ENCODE measurements at regions not wholly inside any gene's neighbourhood (a gene's known extent, or its start where the extent isn't known, plus 50 kb on each side); places are given as distances from the start of the nearest gene placed in this dataset.

DNA sequence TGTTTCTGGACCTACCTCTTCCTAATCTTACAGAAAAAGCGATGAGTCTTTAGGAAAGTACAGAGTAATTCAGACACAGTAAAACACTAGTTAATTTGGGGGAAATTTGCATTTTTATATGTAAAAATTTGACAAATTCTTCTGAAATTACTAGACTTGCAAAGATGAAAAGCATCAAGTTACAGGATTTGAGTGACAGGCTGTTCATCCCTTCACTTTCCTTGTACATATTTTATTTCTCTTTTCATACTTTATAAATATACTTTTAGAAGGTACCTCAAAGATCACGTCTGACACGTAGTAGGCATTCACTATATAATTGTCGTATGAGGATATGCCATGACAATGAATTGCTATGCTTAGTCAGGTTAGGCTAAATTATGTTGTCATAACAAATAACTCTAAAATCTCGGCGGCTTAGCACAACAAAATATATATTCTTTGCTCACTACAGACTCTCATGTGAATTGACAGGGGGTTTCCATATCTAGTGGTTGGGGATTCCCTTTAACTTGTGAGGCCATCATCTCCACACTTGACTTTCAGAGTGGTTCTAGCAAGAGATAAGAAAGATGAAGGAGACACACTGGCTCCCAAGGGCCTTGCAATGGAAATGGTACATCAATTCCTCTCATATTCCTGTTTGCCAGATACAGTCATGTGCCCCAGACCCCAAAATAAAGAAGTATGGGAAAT, 154.1 kb upstream of the TUT7 start:
- no peak for ATAC-seq
- no peak overlapping the region for H3K27ac Mint-ChIP-seq
- peaks cover 8% of the 10 kb centered on the region for H3K27me3 Mint-ChIP-seq
- no peaks in the 10 kb centered on the region for H3K9me3 Mint-ChIP-seq
- no peak overlapping the region for H3K4me3 Mint-ChIP-seq
- H3K36me3 Mint-ChIP-seq (ENCODE audit: low read depth) = no peaks in the 10 kb centered on the region
- H3K4me1 Mint-ChIP-seq = no peaks in the 10 kb centered on the region
- DNase-seq = no peak

DNA sequence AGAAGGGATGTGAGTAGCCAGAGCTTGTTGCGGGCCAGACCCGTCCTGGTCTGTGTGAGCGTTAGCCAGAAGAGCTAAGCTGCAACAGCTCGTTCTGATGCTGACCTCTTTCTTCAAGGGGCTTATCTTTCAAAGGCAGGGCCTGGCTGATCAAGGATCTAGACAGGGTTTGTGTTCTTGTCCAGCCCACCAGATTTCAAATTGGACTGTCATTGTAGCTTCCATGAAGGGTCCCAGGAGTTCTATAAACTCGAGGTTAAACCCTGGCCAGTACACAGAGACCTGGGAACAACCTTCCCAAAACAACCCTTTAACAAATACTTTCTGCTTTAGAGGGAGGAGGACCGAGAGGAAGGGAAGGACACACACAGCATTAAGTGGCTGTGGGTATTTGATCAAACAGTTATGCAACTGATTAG, 153.0 kb upstream of the TUT7 start:
- no peak for ATAC-seq
- no peak for DNase-seq
- Mint-ChIP-seq H3K27ac (no peak overlapping the region), H3K36me3 (ENCODE audit: low read depth) (no peaks in the 10 kb centered on the region), H3K9me3 (no peaks in the 10 kb centered on the region), H3K4me1 (no peaks in the 10 kb centered on the region), H3K27me3 (peaks cover 10% of the 10 kb centered on the region), H3K4me3 (no peak overlapping the region)

DNA sequence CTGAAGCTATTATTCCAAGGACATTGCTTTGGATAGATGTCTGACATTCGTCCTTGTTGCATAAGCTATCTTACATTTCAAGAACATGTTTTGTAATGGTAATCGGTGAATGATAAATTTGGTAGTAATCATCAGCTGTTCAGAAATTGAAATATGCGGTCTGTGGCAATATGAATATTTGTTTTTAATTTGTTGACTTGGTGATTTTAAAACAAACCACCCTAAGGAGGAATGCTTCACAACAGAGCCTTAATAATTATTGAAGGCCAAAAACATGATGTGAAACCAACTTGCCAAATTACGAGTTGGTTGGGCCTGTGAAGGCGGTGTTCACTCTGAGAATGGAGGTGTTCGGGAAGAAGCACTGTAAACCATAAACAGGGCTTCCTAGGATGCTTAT, 149.7 kb upstream of the TUT7 start:
- Mint-ChIP-seq H3K4me3 (no peak overlapping the region), H3K36me3 (ENCODE audit: low read depth) (no peaks in the 10 kb centered on the region), H3K27me3 (peaks cover 18% of the 10 kb centered on the region), H3K4me1 (no peaks in the 10 kb centered on the region), H3K9me3 (no peaks in the 10 kb centered on the region), H3K27ac (no peak overlapping the region)
- ATAC-seq = no peak
- no peak for DNase-seq

DNA sequence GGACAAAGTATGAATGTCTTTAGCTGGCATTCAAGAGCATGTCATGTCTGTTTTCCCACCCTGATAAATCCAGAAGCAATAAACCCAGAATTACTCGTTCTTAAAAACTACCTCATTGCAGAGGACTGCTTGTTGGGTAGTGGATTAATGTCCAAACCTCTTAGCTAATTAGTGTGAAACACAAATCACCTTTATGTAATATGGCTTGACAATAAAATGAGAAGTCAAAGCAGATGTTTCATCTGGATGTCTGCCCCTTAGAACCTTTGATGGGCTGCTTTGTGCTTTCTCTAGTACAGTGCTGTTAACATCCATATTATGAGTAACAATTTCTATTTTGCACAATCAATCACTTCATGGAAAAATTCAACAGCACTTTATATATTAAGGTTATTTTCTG, 149.1 kb upstream of the TUT7 start:
- DNase-seq (no peak), ATAC-seq (no peak)
- H3K27me3 Mint-ChIP-seq = peaks cover 18% of the 10 kb centered on the region
- no peaks in the 10 kb centered on the region for H3K9me3 Mint-ChIP-seq
- no peaks in the 10 kb centered on the region for H3K4me1 Mint-ChIP-seq
- H3K4me3 Mint-ChIP-seq = no peak overlapping the region
- no peaks in the 10 kb centered on the region for H3K36me3 Mint-ChIP-seq (ENCODE audit: low read depth)
- no peak overlapping the region for H3K27ac Mint-ChIP-seq

DNA sequence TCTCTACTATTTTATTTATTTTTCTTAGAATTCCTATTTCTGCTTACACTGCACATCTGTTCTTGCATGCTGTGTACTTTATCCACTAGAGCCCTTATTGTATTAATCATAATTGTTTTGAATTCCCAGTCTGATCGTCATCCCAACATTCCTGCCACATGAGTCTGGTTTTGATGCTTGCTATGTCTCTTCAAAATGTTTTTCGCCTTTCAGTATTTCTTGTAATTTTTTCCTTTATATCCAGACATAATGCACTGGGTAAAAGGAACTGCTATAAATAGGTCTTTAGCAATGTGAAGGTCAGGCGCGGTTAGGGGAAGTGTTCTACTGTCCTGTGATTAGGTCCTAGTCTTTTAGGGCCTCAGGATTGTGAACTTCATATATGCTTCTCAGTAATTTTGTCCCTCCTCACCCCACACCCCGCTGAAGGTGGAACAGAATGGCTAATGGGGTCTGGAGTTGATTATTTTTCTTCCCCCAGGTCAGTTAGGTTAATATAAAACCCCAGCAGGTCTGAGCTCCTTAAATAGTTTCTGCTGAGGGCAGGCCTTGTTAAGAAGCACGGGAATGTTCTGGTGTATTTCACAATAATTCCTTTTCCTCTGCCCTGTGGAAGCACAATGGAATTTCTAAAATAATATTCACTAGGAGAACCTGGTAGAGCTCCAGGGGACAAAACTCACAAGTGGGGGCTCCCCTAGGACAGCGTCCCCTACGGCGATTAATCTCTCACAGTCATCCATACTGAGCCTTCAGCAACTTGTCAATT, 146.6 kb upstream of the TUT7 start:
- Mint-ChIP-seq H3K27ac (no peak overlapping the region), H3K4me3 (no peak overlapping the region), H3K36me3 (ENCODE audit: low read depth) (no peaks in the 10 kb centered on the region), H3K9me3 (no peaks in the 10 kb centered on the region), H3K4me1 (no peaks in the 10 kb centered on the region), H3K27me3 (peaks cover 17% of the 10 kb centered on the region)
- ATAC-seq (no peak), DNase-seq (no peak)

DNA sequence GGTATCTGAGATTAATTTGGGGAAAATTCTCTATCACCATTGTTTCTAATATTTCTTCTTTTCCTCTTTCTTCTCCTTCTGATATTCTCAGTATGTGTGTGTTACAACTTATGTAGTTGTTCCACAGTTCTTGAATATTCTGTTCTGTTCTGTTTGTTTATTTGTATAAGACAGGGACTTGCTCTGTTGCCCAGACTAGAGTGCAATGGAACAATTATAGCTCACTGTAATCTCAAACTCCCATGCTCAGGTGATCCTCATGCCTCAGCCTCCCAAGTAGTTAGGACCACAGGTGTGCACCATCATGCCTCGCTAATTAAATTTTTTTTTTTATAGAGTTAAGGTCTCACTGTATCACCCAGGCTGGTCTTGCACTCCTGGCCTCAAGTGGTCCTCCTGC, 145.8 kb upstream of the TUT7 start:
- Mint-ChIP-seq H3K4me3 (no peak overlapping the region), H3K27me3 (peaks cover 20% of the 10 kb centered on the region), H3K9me3 (no peaks in the 10 kb centered on the region), H3K36me3 (ENCODE audit: low read depth) (no peaks in the 10 kb centered on the region), H3K27ac (no peak overlapping the region), H3K4me1 (no peaks in the 10 kb centered on the region)
- no peak for DNase-seq
- no peak for ATAC-seq

DNA sequence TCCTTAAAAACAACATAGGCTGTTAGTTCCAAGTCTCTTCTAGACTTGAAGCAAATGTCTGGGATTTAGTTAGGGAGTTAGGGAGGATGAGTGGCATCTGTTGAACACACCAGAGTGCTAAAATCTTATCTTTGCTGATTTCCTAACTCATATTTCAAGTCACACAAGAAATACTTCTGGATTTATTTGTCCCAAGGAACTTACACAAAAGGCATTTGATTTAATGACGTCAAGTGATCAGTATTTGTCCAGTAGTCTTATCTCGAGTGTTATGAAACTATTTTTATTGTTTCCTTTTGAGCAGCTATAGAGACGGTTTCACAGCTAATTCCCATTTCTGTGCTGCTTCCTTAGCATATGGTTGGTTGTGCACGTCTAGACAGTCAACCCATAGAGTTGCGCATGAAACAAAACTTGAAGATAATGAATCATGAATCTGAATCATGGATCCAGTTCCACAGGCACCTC, 140.5 kb upstream of the TUT7 start:
- no peaks in the 10 kb centered on the region for H3K4me1 Mint-ChIP-seq
- no peaks in the 10 kb centered on the region for H3K36me3 Mint-ChIP-seq (ENCODE audit: low read depth)
- H3K4me3 Mint-ChIP-seq = no peak overlapping the region
- no peak overlapping the region for H3K27ac Mint-ChIP-seq
- peaks cover 5% of the 10 kb centered on the region for H3K27me3 Mint-ChIP-seq
- no peaks in the 10 kb centered on the region for H3K9me3 Mint-ChIP-seq
- DNase-seq = no peak
- ATAC-seq = no peak

DNA sequence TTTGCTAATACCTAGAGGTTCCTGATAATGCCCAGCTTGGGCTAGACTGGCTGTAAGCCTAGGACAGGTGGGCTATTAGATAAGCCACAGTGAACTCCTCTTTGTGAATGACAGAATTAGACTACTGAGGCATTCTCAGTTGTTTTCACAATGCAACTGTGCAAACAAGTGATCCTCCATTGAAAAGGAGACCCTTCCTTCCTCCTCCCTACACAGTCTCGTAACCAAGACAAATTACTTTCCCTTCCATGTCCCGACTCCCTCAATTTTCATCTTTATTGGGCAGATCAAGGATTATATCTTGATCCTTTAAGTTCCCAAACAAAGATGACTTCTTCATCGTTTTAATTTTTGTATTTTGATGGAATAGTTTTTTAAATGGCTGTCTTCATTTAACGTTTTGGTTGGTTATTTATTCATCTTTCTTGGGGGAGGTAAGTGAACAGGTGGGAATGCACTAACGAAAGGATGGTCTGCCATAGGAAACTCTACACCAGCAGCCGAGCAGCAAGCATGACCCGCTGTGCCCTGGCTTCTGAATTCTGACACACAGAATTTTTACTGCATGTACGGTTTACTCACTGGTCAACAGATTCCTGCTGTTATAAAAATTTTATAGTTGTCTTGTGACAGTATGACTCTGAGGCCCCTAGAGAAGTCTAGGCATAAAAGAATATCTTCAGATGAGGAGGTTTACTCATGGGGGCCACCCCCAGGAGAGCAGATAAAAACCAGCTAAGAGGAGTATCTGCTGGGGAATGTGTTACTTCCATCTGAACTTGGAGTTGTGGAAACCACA, 137.5 kb upstream of the TUT7 start:
- no peaks in the 10 kb centered on the region for H3K4me1 Mint-ChIP-seq
- H3K4me3 Mint-ChIP-seq = no peak overlapping the region
- DNase-seq (no peak), ATAC-seq (no peak)
- no peaks in the 10 kb centered on the region for H3K36me3 Mint-ChIP-seq (ENCODE audit: low read depth)
- H3K27me3 Mint-ChIP-seq = peaks cover 3% of the 10 kb centered on the region
- H3K27ac Mint-ChIP-seq = no peak overlapping the region
- H3K9me3 Mint-ChIP-seq = no peaks in the 10 kb centered on the region

DNA sequence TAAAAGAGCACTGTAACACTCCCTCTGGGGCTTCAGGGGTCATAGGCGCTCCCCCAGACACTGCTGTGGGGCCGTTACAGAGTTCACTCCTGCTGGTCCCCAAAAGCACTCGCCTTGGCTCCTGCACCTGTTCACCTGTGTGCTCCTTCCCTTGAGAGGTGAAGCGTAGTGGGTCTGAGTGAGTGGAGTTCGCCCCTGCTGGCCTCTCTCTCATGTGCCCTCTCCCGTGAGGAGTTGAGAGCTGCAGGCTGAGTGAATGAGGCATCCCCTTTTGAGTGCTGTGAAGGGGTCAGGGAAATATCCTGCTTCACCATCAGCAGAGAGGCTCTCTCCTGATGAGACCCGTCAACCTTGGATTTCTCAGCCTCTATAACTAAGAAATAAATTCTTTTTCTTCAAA, 134.6 kb upstream of the TUT7 start:
- no peaks in the 10 kb centered on the region for H3K36me3 Mint-ChIP-seq (ENCODE audit: low read depth)
- DNase-seq (no peak), ATAC-seq (no peak)
- no peak overlapping the region for H3K4me3 Mint-ChIP-seq
- H3K27me3 Mint-ChIP-seq = no peaks in the 10 kb centered on the region
- no peak overlapping the region for H3K27ac Mint-ChIP-seq
- no peaks in the 10 kb centered on the region for H3K9me3 Mint-ChIP-seq
- peaks cover 7% of the 10 kb centered on the region for H3K4me1 Mint-ChIP-seq

DNA sequence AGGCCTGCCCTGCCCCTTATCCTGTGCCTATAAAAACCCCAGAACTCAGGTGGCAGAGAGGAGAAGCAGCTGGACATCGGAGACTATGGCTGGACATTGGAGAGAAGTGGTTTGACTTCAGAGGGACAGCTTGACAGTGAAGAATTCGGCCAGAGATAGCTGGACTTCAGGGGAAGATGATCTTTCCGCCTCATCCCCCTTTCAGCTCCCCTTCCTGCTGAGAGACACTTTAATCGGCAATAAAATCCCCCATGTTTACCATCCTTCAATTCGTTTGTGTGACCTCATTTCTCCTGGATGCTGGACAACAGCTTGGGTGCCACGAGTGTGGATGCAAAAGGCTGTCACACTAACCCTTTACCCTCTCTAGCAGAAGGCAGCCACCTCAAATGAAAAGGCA, 134.1 kb upstream of the TUT7 start:
- H3K36me3 Mint-ChIP-seq (ENCODE audit: low read depth) = no peaks in the 10 kb centered on the region
- no peak overlapping the region for H3K27ac Mint-ChIP-seq
- DNase-seq (no peak), ATAC-seq (no peak)
- no peak overlapping the region for H3K4me3 Mint-ChIP-seq
- no peaks in the 10 kb centered on the region for H3K9me3 Mint-ChIP-seq
- H3K27me3 Mint-ChIP-seq = no peaks in the 10 kb centered on the region
- H3K4me1 Mint-ChIP-seq = peaks cover 7% of the 10 kb centered on the region

DNA sequence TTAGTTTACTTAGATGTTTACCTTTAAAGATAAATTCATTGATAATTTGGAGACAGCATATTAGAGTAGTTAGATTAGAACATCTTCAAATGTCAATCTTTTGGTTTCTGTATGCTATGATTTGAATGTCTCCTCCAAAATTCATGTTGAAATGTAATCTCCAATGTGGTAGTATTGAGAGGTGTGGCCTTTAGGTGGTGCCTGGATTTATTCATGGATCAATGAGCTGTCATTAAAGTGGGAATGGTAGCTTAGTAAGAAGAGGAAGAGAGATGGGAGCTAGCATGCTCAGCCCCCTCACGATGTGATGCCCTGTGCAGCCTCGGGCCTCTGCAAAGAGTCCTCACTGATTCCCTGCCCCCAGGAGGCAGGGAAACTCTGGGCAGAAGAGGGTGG, 133.6 kb upstream of the TUT7 start:
- ATAC-seq (no peak), DNase-seq (no peak)
- Mint-ChIP-seq H3K27me3 (no peaks in the 10 kb centered on the region), H3K4me1 (peaks cover 7% of the 10 kb centered on the region), H3K36me3 (ENCODE audit: low read depth) (no peaks in the 10 kb centered on the region), H3K4me3 (no peak overlapping the region), H3K9me3 (no peaks in the 10 kb centered on the region), H3K27ac (no peak overlapping the region)

DNA sequence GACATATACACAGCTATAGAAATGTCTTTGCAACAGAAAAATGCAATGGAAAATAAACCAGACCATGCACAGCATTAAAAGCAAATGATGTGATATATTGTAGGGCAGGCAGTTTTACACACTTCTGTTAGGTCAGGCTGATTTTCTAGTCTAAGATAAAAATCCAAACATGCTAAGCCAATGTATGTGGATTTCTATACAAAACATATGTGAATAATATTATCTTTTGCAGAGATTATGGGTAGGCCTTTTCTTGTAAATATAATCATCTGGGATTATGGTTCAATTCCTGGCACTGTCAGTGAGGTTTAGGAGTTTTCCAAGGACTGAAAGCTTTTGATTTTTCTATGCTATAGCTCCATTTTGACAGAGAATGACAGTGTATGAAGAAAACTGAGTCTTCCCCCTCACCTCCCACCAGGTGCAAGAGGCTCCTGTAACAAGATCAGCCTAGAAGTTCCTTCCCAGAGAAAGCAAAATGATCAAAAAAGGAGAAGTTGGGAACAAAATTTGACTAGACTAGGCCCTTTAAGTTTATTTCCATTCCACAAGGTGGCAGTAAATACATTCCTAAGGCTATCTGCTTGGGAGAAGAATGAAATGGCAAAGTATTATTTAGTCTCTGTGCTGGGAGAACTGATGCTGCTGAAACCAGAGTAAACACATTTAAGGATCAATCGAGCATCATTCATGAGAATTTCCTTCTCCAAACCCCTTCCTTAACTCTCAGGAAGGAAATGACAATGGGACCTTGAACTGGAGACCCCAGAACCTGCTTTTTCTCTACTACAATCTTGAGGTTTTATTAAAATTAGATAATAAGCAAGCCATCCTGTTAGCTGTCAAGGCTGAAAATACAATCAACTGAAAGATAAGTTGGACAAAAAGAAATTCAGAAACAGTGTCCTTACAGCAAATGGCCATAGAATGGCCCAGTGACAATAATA, 133.0 kb upstream of the TUT7 start:
- H3K4me1 Mint-ChIP-seq = peaks cover 7% of the 10 kb centered on the region
- H3K27me3 Mint-ChIP-seq = no peaks in the 10 kb centered on the region
- no peaks in the 10 kb centered on the region for H3K9me3 Mint-ChIP-seq
- H3K27ac Mint-ChIP-seq = no peak overlapping the region
- DNase-seq (no peak), ATAC-seq (no peak)
- no peaks in the 10 kb centered on the region for H3K36me3 Mint-ChIP-seq (ENCODE audit: low read depth)
- H3K4me3 Mint-ChIP-seq = no peak overlapping the region

DNA sequence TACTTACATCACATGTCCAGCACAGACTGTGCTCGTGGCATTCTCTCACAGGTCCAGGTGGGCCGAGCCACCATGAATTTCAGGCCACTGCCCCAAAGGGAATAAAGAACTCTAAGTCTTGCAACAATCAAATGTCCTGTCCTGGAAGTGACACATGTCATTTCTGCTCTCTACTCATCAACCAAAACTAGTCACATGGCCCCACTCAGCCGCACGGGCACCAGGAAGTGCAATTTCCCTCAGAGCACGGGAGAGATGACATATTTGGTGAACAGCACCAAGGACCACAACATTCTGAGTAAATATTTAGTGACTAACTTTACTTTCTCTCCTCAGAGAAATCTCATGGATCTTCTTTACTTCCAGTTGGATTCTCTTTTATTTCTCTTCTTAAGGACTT, 131.1 kb upstream of the TUT7 start:
- H3K4me3 Mint-ChIP-seq = no peak overlapping the region
- DNase-seq (peak; percentile 3), ATAC-seq (peak; percentile 54)
- H3K9me3 Mint-ChIP-seq = no peaks in the 10 kb centered on the region
- peaks cover 7% of the 10 kb centered on the region for H3K4me1 Mint-ChIP-seq
- H3K27me3 Mint-ChIP-seq = no peaks in the 10 kb centered on the region
- no peaks in the 10 kb centered on the region for H3K36me3 Mint-ChIP-seq (ENCODE audit: low read depth)
- no peak overlapping the region for H3K27ac Mint-ChIP-seq

DNA sequence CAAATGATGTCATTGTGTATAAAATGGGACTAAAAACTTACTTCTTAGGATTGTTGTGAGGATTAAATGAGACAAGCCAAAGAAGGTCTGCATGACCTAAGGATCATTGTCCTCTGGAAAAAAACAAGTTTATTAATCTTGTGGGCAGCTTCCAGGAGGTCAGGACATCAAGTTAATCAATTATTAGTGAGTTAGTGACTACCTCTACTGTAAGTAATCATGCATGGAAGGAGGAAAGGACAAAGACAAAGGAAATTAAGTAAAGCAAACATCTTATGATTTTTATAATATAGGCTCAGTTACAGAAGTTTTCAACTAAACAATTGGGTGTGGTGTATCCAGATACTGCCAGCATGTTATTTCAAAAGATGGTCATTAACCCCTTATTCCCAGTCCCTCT, 129.3 kb upstream of the TUT7 start:
- Mint-ChIP-seq H3K27ac (no peak overlapping the region), H3K9me3 (no peaks in the 10 kb centered on the region), H3K36me3 (ENCODE audit: low read depth) (no peaks in the 10 kb centered on the region), H3K27me3 (peaks cover under 1% of the 10 kb centered on the region), H3K4me3 (no peak overlapping the region), H3K4me1 (peaks cover 7% of the 10 kb centered on the region)
- DNase-seq = no peak
- ATAC-seq = no peak

Data from activated naive CD8-positive, alpha-beta T cell treated with anti-CD3 and anti-CD28 coated beads, Interleukin-2, amount 50 U/mL, for 24 hours (primary cell).